A673 (cell line): ENCODE measurements at regions not wholly inside any gene's neighbourhood (a gene's known extent, or its start where the extent isn't known, plus 50 kb on each side); places are given as distances from the start of the nearest gene placed in this dataset.

ENCODE experiments used
- CTCF ChIP-seq: fragments of 300-800, 200-600 bp; sonication (generic); conservative IDR thresholded peaks from 2 replicates; pipeline ENCODE4 v1.5.1; 2017; ENCODE audit warnings: low read depth, mild to moderate bottlenecking, antibody characterized with exemption, low read length, moderate library complexity, mixed read lengths
- EZH2 ChIP-seq: fragments of 200-600 bp; sonication (generic); IDR thresholded peaks from 2 replicates; pipeline ENCODE4 v1.6.1; 2017; ENCODE audit warnings: borderline replicate concordance, low read depth, mild to moderate bottlenecking, mixed read lengths, antibody characterized with exemption, low read length; ENCODE audit not compliant: poor library complexity, severe bottlenecking

DNA sequence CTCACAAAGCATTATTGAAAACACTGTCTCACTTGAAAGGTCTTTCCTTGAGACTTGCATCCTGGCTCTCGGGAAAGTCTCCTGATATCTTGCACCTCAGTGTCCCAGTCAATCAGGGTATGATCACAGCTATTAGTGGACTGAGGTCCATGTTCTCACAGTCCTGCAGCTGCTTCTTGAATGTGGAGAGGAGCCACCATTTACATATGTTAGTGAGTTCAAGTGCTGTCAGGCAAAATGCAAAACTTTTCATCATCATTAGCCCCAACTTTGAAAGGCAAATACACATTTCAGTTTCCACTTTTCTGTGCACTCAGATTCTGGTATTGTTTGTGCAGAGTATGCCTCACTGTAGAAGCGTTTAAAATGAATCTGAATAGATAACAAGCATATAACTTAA, 111.6 kb downstream of the SNX18 start:
- TF ChIP-seq CTCF, result no peak
- TF ChIP-seq EZH2, result no peak
